Upper lobe of left lung (tissue), 4 donors: ENCODE measurements at regions not wholly inside any gene's neighbourhood (a gene's known extent, or its start where the extent isn't known, plus 50 kb on each side); places are given as distances from the start of the nearest gene placed in this dataset.

ENCODE experiments used
- EP300 ChIP-seq, 4 donors: sonication (generic); formaldehyde crosslinking; IDR thresholded peaks; one replicate each; pipeline ENCODE4 v1.5.1; 2017; ENCODE audit warnings: antibody characterized with exemption in 4 of 4, control low read depth in 2 of 4
- POLR2A ChIP-seq, 4 donors: fragments of 450-650 bp; IDR thresholded peaks; one replicate each; pipeline ENCODE4 v1.5.1; 2016 to 2017; ENCODE audit warnings: antibody characterized with exemption in 4 of 4, mild to moderate bottlenecking in 2 of 4
- POLR2AphosphoS5 ChIP-seq, 2 donors: sonication (generic); formaldehyde crosslinking; IDR thresholded peaks; one replicate each; pipeline ENCODE4 v1.5.1; 2017; ENCODE audit warnings: antibody characterized with exemption in 2 of 2
- TF ChIP-seq, protein P1 (sequence below), 6 experiments: fragments of 450-650 bp in 4 of 6; fragments of 200-600 bp in 2 of 6; sonication (generic) in 2 of 6; IDR thresholded peaks; one replicate each; pipeline ENCODE4 v1.5.1; 2016 to 2019; ENCODE audit warnings: antibody characterized with exemption in 6 of 6

DNA sequence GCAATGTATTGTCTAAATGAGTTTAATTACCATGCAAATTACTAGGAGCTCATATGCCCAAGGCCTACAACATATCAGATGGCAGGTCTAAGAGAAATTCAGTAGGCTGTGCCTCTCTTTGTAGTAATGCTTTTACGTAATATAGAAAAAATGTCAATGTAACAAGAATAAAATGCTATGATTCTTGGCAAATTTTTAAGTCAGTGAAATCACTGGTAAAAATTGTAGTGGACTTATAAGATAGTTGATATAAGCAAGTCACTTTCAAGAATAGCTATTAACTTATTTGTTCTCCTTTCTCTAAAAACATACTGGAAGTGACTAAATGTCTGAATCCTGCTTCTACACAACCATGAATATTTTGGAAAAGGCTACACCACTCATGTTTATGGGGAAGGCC, 707.8 kb downstream of the TUSC7 start:
- TF ChIP-seq POLR2AphosphoS5 (IDR thresholded peaks at IDR 0.05) (no peak), POLR2A (IDR thresholded peaks at IDR 0.05) (no peak), EP300 (IDR thresholded peaks at IDR 0.05) (no peak)
- TF ChIP-seq, protein P1, sequence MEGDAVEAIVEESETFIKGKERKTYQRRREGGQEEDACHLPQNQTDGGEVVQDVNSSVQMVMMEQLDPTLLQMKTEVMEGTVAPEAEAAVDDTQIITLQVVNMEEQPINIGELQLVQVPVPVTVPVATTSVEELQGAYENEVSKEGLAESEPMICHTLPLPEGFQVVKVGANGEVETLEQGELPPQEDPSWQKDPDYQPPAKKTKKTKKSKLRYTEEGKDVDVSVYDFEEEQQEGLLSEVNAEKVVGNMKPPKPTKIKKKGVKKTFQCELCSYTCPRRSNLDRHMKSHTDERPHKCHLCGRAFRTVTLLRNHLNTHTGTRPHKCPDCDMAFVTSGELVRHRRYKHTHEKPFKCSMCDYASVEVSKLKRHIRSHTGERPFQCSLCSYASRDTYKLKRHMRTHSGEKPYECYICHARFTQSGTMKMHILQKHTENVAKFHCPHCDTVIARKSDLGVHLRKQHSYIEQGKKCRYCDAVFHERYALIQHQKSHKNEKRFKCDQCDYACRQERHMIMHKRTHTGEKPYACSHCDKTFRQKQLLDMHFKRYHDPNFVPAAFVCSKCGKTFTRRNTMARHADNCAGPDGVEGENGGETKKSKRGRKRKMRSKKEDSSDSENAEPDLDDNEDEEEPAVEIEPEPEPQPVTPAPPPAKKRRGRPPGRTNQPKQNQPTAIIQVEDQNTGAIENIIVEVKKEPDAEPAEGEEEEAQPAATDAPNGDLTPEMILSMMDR (IDR thresholded peaks at IDR 0.05): no peak
